Suprapubic skin (tissue), 3 donors: ENCODE measurements at regions not wholly inside any gene's neighbourhood (a gene's known extent, or its start where the extent isn't known, plus 50 kb on each side); places are given as distances from the start of the nearest gene placed in this dataset.

ENCODE experiments used
- EP300 ChIP-seq: sonication (generic); formaldehyde crosslinking; IDR thresholded peaks from one replicate; pipeline ENCODE4 v1.6.1; 2017; ENCODE audit warnings: antibody characterized with exemption
- TF ChIP-seq, protein P1 (sequence below), 2 donors: fragments of 200-600 bp in 1 of 2; fragments of 450-650 bp in 1 of 2; sonication (generic) in 1 of 2; IDR thresholded peaks; one replicate each; pipeline ENCODE4 v1.5.1; 2016 to 2019; ENCODE audit warnings: antibody characterized with exemption in 2 of 2, mild to moderate bottlenecking in 1 of 2, moderate library complexity in 1 of 2

DNA sequence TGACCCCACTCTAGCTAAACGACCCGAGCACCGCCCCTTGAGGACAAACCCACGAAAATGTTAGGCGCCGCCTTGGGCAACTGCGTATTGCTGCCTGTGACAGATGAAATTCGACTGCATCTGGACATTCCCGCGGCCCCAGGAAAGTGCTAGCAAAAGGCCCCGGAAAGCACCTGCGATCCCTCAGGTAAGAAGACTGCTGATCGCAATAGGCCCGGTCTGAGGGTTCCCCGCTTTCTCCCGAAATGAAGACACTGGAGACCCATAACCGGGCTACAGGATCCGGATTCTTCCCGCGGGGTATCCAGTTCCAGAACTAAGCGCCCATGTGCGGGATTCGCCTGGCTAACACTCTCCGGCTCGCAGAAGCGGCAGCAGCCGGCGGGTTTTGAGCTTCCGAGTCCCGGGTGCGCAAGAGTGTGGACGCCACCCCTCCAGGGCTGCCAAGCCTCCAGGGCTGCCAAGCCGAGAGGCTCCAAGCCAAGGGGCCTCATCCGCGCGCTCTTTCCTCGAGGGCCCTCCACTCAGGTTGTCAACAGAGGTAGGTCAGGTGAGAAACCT, 157.9 kb upstream of the NBPF11 start:
- TF ChIP-seq, protein P1, sequence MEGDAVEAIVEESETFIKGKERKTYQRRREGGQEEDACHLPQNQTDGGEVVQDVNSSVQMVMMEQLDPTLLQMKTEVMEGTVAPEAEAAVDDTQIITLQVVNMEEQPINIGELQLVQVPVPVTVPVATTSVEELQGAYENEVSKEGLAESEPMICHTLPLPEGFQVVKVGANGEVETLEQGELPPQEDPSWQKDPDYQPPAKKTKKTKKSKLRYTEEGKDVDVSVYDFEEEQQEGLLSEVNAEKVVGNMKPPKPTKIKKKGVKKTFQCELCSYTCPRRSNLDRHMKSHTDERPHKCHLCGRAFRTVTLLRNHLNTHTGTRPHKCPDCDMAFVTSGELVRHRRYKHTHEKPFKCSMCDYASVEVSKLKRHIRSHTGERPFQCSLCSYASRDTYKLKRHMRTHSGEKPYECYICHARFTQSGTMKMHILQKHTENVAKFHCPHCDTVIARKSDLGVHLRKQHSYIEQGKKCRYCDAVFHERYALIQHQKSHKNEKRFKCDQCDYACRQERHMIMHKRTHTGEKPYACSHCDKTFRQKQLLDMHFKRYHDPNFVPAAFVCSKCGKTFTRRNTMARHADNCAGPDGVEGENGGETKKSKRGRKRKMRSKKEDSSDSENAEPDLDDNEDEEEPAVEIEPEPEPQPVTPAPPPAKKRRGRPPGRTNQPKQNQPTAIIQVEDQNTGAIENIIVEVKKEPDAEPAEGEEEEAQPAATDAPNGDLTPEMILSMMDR (IDR thresholded peaks at IDR 0.05) = no peak
- TF ChIP-seq EP300 = no peak
